HepG2 (cell line): ENCODE measurements at regions not wholly inside any gene's neighbourhood (a gene's known extent, or its start where the extent isn't known, plus 50 kb on each side); places are given as distances from the start of the nearest gene placed in this dataset.

Experiments
- ATAC-seq: fragments of 200-7000 bp; cut with Tn5 transposase; 3 replicates; pipeline ENCODE4 v1.9.1; 2020; ENCODE audit warnings: mild to moderate bottlenecking, moderate library complexity
- BruUV-seq: library from RNA; stranded (reverse); fragments of 400-500 nt; replicated peaks from 2 replicates; lab custom pipeline; 2021; lab: Mats Ljungman, UMichigan
- CTCF ChIA-PET: fragments of 300-600 bp; formaldehyde crosslinking; extraction: SDS; loops from one replicate; lab custom pipeline; 2021; ENCODE audit warnings: low total read pairs, inconsistent platforms, low intra/inter-chr PET ratio; lab: Yijun Ruan, JAX
- POLR2A ChIA-PET: fragments of 350-600 bp; sonication (Branson Sonifier 250); formaldehyde crosslinking; loops from one replicate; lab custom pipeline; 2020; ENCODE audit warnings: antibody characterized with exemption, inconsistent platforms; lab: Yijun Ruan, JAX
- DNase-seq: peaks from one replicate; pipeline ENCODE4 v3.0.0-alpha.2; 2015; ENCODE audit warnings: low spot score
- FAIRE-seq: peaks from 3 replicates; lab custom pipeline; 2011; peaks lifted over from hg19 to GRCh38; lab: Jason Lieb, UNC
- H2AFZ ChIP-seq: one replicate; pipeline ENCODE4 v1.6.1; 2011; ENCODE audit warnings: low read length, inconsistent platforms
- H3K27ac ChIP-seq: fragments of 300-600 bp; 3 replicates; pipeline ENCODE4 v1.8.0; 2011; ENCODE audit warnings: mixed run types, mild to moderate bottlenecking, mixed read lengths, low read length, inconsistent platforms; ENCODE audit not compliant: insufficient read depth; ENCODE audit errors: extremely low read length
- H3K27me3 ChIP-seq, 2 experiments: fragments of 200-600 bp in 1 of 2; 2 replicates in 1 of 2; 3 replicates in 1 of 2; pipeline versions ENCODE4 v1.6.0 to v1.8.0; 2011; ENCODE audit warnings: low read length in 2 of 2, mild to moderate bottlenecking in 2 of 2, moderate library complexity in 2 of 2, inconsistent platforms in 1 of 2; ENCODE audit not compliant: insufficient read depth in 2 of 2, control insufficient read depth in 1 of 2
- H3K36me3 ChIP-seq, 2 experiments: fragments of 200-600 bp in 1 of 2; replicated peaks in 1 of 2; 2 replicates in 1 of 2; 3 replicates in 1 of 2; pipeline versions ENCODE4 v1.5.1 to v1.8.0; 2011; ENCODE audit warnings: low read length in 2 of 2, inconsistent platforms in 1 of 2; ENCODE audit not compliant: insufficient read depth in 2 of 2, control insufficient read depth in 1 of 2
- H3K4me1 ChIP-seq: 2 replicates; pipeline ENCODE4 v1.5.1; 2012; ENCODE audit warnings: low read length, inconsistent platforms; ENCODE audit not compliant: insufficient read depth
- H3K4me2 ChIP-seq: 2 replicates; pipeline ENCODE4 v1.6.0; 2011; ENCODE audit warnings: low read depth, low read length, inconsistent platforms
- H3K4me3 ChIP-seq, 3 experiments: fragments of 200-600 bp in 1 of 3; sonication (generic), shearing (Covaris generic) in 1 of 3; replicated peaks in 1 of 3; 2 replicates each; pipeline ENCODE4 v1.5.1; 2011 to 2016; ENCODE audit warnings: low read length in 3 of 3, inconsistent platforms in 2 of 3, low read depth in 2 of 3, mild to moderate bottlenecking in 2 of 3, control low read depth in 1 of 3, mixed read lengths in 1 of 3; ENCODE audit not compliant: insufficient read depth in 1 of 3
- H3K79me2 ChIP-seq: one replicate; pipeline ENCODE4 v1.6.1; 2011; ENCODE audit warnings: low read length, inconsistent platforms; ENCODE audit not compliant: insufficient read depth
- H3K9ac ChIP-seq: 2 replicates; pipeline ENCODE4 v1.6.0; 2011; ENCODE audit warnings: mild to moderate bottlenecking, low read depth, low read length, inconsistent platforms; ENCODE audit not compliant: insufficient read depth
- H3K9me3 ChIP-seq: 2 replicates; pipeline ENCODE4 v1.5.1; 2012; ENCODE audit warnings: mild to moderate bottlenecking, low read length
- H4K20me1 ChIP-seq: 2 replicates; pipeline ENCODE4 v1.6.0; 2011; ENCODE audit warnings: inconsistent platforms, mild to moderate bottlenecking, low read length, moderate library complexity; ENCODE audit not compliant: insufficient read depth
- HMG20A ChIP-seq: IDR thresholded peaks from 2 replicates; pipeline ENCODE4 v1.6.1; 2016; ENCODE audit warnings: borderline replicate concordance
- KAT8 ChIP-seq: IDR thresholded peaks from 2 replicates; pipeline ENCODE4 v1.6.1; 2016; ENCODE audit warnings: missing genetic modification reagents, missing compliant biosample characterization
- NFKBIZ ChIP-seq: IDR thresholded peaks from 2 replicates; pipeline ENCODE4 v1.6.1; 2018; ENCODE audit warnings: missing genetic modification reagents, missing compliant biosample characterization
- SETDB1 ChIP-seq: sonication (generic); formaldehyde crosslinking; IDR thresholded peaks from 2 replicates; pipeline ENCODE4 v1.5.1; 2020; ENCODE audit warnings: missing genetic modification reagents, mild to moderate bottlenecking, borderline replicate concordance
- STAG1 ChIP-seq: sonication (generic); formaldehyde crosslinking; IDR thresholded peaks from 2 replicates; pipeline ENCODE4 v1.4.0; 2020; ENCODE audit warnings: missing genetic modification reagents
- STAT5B ChIP-seq: sonication (generic); formaldehyde crosslinking; IDR thresholded peaks from 2 replicates; pipeline ENCODE4 v1.4.0; 2020; ENCODE audit warnings: missing genetic modification reagents
- ZFX ChIP-seq: sonication (generic); formaldehyde crosslinking; IDR thresholded peaks from 2 replicates; pipeline ENCODE4 v1.4.0; 2020; ENCODE audit warnings: mild to moderate bottlenecking, low read depth, missing genetic modification reagents, moderate library complexity
- ZNF350 ChIP-seq: sonication (generic); formaldehyde crosslinking; IDR thresholded peaks from 2 replicates; pipeline ENCODE4 v1.4.0; 2020; ENCODE audit warnings: mild to moderate bottlenecking, low read depth, missing genetic modification reagents, borderline replicate concordance
- ZNF678 ChIP-seq: sonication (generic); formaldehyde crosslinking; IDR thresholded peaks from 2 replicates; pipeline ENCODE4 v1.4.0; 2020; ENCODE audit warnings: mild to moderate bottlenecking, missing genetic modification reagents
- ZSCAN31 ChIP-seq: sonication (generic); formaldehyde crosslinking; IDR thresholded peaks from 2 replicates; pipeline ENCODE4 v1.5.0; 2020; ENCODE audit warnings: low read depth, mild to moderate bottlenecking, missing genetic modification reagents
- WGBS: methylation state at CpG from one replicate; pipeline ENCODE4 v1.1.6; 2017; ENCODE audit warnings: low lambda C conversion rate; 5-methylcytosine and 5-hydroxymethylcytosine counted together
- in situ Hi-C: cut with HindIII; loops from 2 replicates; pipeline ENCODE4 v1.10.0; 2017; ENCODE audit warnings: low pct_unique_long_range_greater_than_20kb; ENCODE audit not compliant: extremely low pct_ligation_motif_present
- intact Hi-C: fragments of 100-400 bp; cut with micrococcal nuclease; formaldehyde crosslinking; loops from one replicate; pipeline ENCODE4 v1.10.0; 2022; ENCODE audit not compliant: unreplicated experiment
- TF ChIP-seq, protein P1 (sequence below): sonication (generic); formaldehyde crosslinking; IDR thresholded peaks from 2 replicates; pipeline ENCODE4 v1.9.0; 2021; ENCODE audit warnings: mild to moderate bottlenecking, missing genetic modification reagents
- TF ChIP-seq, protein P2 (sequence below): sonication (generic); formaldehyde crosslinking; IDR thresholded peaks from 2 replicates; pipeline ENCODE4 v1.5.0; 2020; ENCODE audit warnings: mild to moderate bottlenecking, missing genetic modification reagents, moderate library complexity

DNA sequence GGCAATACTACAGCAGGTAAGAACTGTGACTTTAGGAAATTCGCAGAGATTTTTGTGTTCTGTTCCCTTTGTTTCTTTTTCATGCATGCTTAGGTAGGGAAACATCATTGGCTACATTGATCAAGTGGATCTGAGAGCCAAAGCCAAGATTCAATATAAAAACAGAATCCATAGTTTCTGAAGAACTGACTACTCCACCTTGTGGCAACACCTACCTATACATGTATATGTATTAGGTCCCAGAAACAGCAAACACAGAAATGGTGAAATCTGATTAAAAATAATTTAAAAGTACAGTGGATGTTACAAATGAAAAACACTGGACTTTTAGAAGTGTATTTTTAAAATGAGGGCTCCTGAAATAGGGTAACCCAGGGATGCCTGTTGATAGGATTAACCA, 322.6 kb upstream of the MAOA start:
- CTCF ChIA-PET = no interaction called here

DNA sequence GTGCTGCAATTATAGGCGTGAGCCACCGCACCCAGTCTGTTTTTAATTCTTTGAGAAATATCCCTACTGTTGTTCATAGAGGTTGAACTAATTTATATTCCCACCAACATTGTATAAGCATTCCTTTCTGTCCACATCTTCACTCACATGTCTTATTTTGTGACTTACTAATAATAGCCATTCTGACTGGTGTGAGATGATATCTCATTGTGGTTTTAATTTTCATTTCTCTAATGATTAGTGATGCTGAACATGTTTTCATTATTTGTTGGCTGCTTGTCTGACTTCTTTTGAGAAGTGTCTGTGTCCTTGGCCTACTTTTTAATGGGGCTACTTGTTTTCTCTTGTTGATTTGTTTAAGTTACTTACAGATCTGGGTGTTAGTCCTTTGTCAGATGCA, 310.9 kb upstream of the MAOA start:
- H3K9ac ChIP-seq = no peak overlapping the region
- H3K27ac ChIP-seq = no peak overlapping the region
- no peaks in the 10 kb centered on the region for H3K27me3 ChIP-seq
- H2AFZ ChIP-seq = no peak overlapping the region
- intact Hi-C loops = no loop called here
- no TSS peak for BruUV-seq
- ChIA-PET CTCF (no interaction called here), POLR2A (no interaction called here)
- no peaks in the 10 kb centered on the region for H3K9me3 ChIP-seq
- WGBS = 58% methylated on average over 2 of the region's 2 CpGs
- no peaks in the 10 kb centered on the region for H3K79me2 ChIP-seq
- DNase-seq = no peak
- no peak for FAIRE-seq
- H4K20me1 ChIP-seq = no peaks in the 10 kb centered on the region
- no peak overlapping the region for H3K4me2 ChIP-seq
- H3K36me3 ChIP-seq = no peaks in the 10 kb centered on the region
- H3K4me3 ChIP-seq = no peak overlapping the region
- in situ Hi-C loops = no loop called here
- no peaks in the 10 kb centered on the region for H3K4me1 ChIP-seq
- no peak for ATAC-seq
- TF ChIP-seq HMG20A (no peak), ZNF350 (CRISPR knock-in tag) (no peak), ZSCAN31 (CRISPR knock-in tag) (no peak), ZFX (CRISPR knock-in tag) (no peak)
- TF ChIP-seq, protein P1, sequence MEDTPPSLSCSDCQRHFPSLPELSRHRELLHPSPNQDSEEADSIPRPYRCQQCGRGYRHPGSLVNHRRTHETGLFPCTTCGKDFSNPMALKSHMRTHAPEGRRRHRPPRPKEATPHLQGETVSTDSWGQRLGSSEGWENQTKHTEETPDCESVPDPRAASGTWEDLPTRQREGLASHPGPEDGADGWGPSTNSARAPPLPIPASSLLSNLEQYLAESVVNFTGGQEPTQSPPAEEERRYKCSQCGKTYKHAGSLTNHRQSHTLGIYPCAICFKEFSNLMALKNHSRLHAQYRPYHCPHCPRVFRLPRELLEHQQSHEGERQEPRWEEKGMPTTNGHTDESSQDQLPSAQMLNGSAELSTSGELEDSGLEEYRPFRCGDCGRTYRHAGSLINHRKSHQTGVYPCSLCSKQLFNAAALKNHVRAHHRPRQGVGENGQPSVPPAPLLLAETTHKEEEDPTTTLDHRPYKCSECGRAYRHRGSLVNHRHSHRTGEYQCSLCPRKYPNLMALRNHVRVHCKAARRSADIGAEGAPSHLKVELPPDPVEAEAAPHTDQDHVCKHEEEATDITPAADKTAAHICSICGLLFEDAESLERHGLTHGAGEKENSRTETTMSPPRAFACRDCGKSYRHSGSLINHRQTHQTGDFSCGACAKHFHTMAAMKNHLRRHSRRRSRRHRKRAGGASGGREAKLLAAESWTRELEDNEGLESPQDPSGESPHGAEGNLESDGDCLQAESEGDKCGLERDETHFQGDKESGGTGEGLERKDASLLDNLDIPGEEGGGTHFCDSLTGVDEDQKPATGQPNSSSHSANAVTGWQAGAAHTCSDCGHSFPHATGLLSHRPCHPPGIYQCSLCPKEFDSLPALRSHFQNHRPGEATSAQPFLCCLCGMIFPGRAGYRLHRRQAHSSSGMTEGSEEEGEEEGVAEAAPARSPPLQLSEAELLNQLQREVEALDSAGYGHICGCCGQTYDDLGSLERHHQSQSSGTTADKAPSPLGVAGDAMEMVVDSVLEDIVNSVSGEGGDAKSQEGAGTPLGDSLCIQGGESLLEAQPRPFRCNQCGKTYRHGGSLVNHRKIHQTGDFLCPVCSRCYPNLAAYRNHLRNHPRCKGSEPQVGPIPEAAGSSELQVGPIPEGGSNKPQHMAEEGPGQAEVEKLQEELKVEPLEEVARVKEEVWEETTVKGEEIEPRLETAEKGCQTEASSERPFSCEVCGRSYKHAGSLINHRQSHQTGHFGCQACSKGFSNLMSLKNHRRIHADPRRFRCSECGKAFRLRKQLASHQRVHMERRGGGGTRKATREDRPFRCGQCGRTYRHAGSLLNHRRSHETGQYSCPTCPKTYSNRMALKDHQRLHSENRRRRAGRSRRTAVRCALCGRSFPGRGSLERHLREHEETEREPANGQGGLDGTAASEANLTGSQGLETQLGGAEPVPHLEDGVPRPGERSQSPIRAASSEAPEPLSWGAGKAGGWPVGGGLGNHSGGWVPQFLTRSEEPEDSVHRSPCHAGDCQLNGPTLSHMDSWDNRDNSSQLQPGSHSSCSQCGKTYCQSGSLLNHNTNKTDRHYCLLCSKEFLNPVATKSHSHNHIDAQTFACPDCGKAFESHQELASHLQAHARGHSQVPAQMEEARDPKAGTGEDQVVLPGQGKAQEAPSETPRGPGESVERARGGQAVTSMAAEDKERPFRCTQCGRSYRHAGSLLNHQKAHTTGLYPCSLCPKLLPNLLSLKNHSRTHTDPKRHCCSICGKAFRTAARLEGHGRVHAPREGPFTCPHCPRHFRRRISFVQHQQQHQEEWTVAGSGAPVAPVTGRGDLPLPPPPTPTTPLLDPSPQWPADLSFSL (CRISPR knock-in tag) = no peak

More for the DNA sequence above, 322.6 kb upstream of the MAOA start:
- H3K4me3 ChIP-seq = no peak overlapping the region
- BruUV-seq = no TSS peak
- TF ChIP-seq STAG1 (peak; percentile 34), NFKBIZ (no peak), STAT5B (CRISPR knock-in tag) (no peak), SETDB1 (CRISPR knock-in tag) (no peak), KAT8 (CRISPR knock-in tag) (no peak), ZNF678 (CRISPR knock-in tag) (no peak)
- TF ChIP-seq, protein P2, sequence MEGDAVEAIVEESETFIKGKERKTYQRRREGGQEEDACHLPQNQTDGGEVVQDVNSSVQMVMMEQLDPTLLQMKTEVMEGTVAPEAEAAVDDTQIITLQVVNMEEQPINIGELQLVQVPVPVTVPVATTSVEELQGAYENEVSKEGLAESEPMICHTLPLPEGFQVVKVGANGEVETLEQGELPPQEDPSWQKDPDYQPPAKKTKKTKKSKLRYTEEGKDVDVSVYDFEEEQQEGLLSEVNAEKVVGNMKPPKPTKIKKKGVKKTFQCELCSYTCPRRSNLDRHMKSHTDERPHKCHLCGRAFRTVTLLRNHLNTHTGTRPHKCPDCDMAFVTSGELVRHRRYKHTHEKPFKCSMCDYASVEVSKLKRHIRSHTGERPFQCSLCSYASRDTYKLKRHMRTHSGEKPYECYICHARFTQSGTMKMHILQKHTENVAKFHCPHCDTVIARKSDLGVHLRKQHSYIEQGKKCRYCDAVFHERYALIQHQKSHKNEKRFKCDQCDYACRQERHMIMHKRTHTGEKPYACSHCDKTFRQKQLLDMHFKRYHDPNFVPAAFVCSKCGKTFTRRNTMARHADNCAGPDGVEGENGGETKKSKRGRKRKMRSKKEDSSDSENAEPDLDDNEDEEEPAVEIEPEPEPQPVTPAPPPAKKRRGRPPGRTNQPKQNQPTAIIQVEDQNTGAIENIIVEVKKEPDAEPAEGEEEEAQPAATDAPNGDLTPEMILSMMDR (CRISPR knock-in tag) = peak; percentile 27; the same call in 1 of the 2 replicates
- H4K20me1 ChIP-seq = no peaks in the 10 kb centered on the region
- H3K4me2 ChIP-seq = no peak overlapping the region
- ATAC-seq (no peak), DNase-seq (peak; percentile 3), FAIRE-seq (no peak)
- in situ Hi-C loops (no loop called here), intact Hi-C loops (loop anchor here (2.0 kb wide), 1 partner anchor 249 kb away; no protein-coding TSS in a partner anchor)
- H3K27me3 ChIP-seq = no peaks in the 10 kb centered on the region
- POLR2A ChIA-PET = no interaction called here
- no peak overlapping the region for H3K27ac ChIP-seq
- peaks cover 10% of the 10 kb centered on the region; the same call in 1 of the 2 replicates for H3K9me3 ChIP-seq
- no peak overlapping the region for H3K9ac ChIP-seq
- WGBS = 0% methylated on average over 1 of the region's 1 CpG
- no peaks in the 10 kb centered on the region for H3K36me3 ChIP-seq
- H3K79me2 ChIP-seq = no peaks in the 10 kb centered on the region
- H2AFZ ChIP-seq = no peak overlapping the region
- H3K4me1 ChIP-seq = no peaks in the 10 kb centered on the region
